Hepatocyte (in vitro differentiated cells): ENCODE measurements at regions not wholly inside any gene's neighbourhood (a gene's known extent, or its start where the extent isn't known, plus 50 kb on each side); places are given as distances from the start of the nearest gene placed in this dataset.

Source experiments
- DNase-seq: peaks from one replicate; pipeline ENCODE4 v3.0.0-alpha.2; 2016; ENCODE audit warnings: low spot score
- H2AFZ ChIP-seq: fragments of 200-600 bp; sonication (generic); 2 replicates; pipeline ENCODE4 v1.6.0; 2016; ENCODE audit warnings: antibody characterized with exemption, mild to moderate bottlenecking
- H3K27ac ChIP-seq: fragments of 200-600 bp; sonication (generic); 2 replicates; pipeline ENCODE4 v1.5.1; 2016; ENCODE audit warnings: mild to moderate bottlenecking
- H3K27me3 ChIP-seq: fragments of 200-600 bp; sonication (generic); 2 replicates; pipeline ENCODE4 v1.6.1; 2016
- H3K36me3 ChIP-seq: fragments of 200-600 bp; sonication (generic); replicated peaks from 2 replicates; pipeline ENCODE4 v1.5.1; 2016; ENCODE audit warnings: low read depth; ENCODE audit not compliant: insufficient read depth
- H3K4me1 ChIP-seq: fragments of 200-600 bp; sonication (generic); 2 replicates; pipeline ENCODE4 v1.5.1; 2016; ENCODE audit warnings: mild to moderate bottlenecking, moderate library complexity; ENCODE audit not compliant: insufficient read depth
- H3K4me2 ChIP-seq: fragments of 200-600 bp; sonication (generic); 2 replicates; pipeline ENCODE4 v1.6.0; 2016
- H3K4me3 ChIP-seq: fragments of 200-600 bp; sonication (generic); 2 replicates; pipeline ENCODE4 v1.5.1; 2016; ENCODE audit warnings: mild to moderate bottlenecking
- H3K79me2 ChIP-seq: fragments of 200-600 bp; sonication (generic); 2 replicates; pipeline ENCODE4 v1.6.0; 2017; ENCODE audit warnings: mild to moderate bottlenecking
- H3K9me2 ChIP-seq: fragments of 200-600 bp; sonication (generic); replicated peaks from 2 replicates; pipeline ENCODE4 v1.6.0; 2017; ENCODE audit warnings: mild to moderate bottlenecking; ENCODE audit not compliant: insufficient read depth
- H3K9me3 ChIP-seq: fragments of 200-600 bp; sonication (generic); 2 replicates; pipeline ENCODE4 v1.5.1; 2016; ENCODE audit warnings: low read depth, mild to moderate bottlenecking
- H4K20me1 ChIP-seq: fragments of 200-600 bp; sonication (generic); 2 replicates; pipeline ENCODE4 v1.6.0; 2016; ENCODE audit warnings: mild to moderate bottlenecking; ENCODE audit not compliant: insufficient read depth, poor library complexity, severe bottlenecking
- EZH2 ChIP-seq: fragments of 200-600 bp; sonication (generic); IDR thresholded peaks from 2 replicates; pipeline ENCODE4 v1.6.1; 2016; ENCODE audit warnings: antibody characterized with exemption, mild to moderate bottlenecking, borderline replicate concordance
- EZH2phosphoT487 ChIP-seq: fragments of 200-600 bp; sonication (generic); IDR thresholded peaks from one replicate; pipeline ENCODE4 v1.6.1; 2018; ENCODE audit warnings: antibody characterized with exemption, mild to moderate bottlenecking, low read depth, moderate library complexity; ENCODE audit not compliant: unreplicated experiment, severe bottlenecking
- WGBS: methylation state at CpG from one replicate; pipeline ENCODE4 v1.1.6; 2016; ENCODE audit warnings: low lambda C conversion rate; ENCODE audit errors: missing lambda C conversion rate; 5-methylcytosine and 5-hydroxymethylcytosine counted together
- TF ChIP-seq, protein P1 (sequence below): fragments of 200-600 bp; sonication (generic); IDR thresholded peaks from 2 replicates; pipeline ENCODE4 v1.5.1; 2016; ENCODE audit warnings: antibody characterized with exemption, mild to moderate bottlenecking; ENCODE audit not compliant: poor library complexity

DNA sequence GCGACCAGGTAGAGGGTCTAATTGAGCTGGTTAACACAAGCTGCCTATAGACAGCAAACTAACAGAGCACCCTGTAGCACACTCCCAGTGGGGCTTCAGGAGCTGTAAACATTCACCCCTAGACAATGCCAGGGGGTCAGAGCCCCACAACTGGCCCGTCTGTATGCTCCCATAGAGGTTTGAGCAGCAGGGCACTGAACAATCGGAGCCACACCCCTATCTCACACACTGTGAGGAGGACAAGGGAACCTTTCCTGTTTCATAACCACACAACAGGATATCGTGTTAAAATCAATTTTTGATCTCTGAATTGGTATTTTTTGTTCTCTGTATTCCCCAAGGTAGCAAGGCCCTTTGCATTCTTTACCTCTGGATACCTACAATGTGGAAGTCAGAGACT lies 266.1 kb downstream of the SPRY2 start:
- H3K27me3 ChIP-seq = no peaks in the 10 kb centered on the region
- no peak overlapping the region for H2AFZ ChIP-seq
- no peaks in the 10 kb centered on the region for H3K36me3 ChIP-seq
- no peak for TF ChIP-seq EZH2phosphoT487
- TF ChIP-seq EZH2 = no peak
- TF ChIP-seq, protein P1, sequence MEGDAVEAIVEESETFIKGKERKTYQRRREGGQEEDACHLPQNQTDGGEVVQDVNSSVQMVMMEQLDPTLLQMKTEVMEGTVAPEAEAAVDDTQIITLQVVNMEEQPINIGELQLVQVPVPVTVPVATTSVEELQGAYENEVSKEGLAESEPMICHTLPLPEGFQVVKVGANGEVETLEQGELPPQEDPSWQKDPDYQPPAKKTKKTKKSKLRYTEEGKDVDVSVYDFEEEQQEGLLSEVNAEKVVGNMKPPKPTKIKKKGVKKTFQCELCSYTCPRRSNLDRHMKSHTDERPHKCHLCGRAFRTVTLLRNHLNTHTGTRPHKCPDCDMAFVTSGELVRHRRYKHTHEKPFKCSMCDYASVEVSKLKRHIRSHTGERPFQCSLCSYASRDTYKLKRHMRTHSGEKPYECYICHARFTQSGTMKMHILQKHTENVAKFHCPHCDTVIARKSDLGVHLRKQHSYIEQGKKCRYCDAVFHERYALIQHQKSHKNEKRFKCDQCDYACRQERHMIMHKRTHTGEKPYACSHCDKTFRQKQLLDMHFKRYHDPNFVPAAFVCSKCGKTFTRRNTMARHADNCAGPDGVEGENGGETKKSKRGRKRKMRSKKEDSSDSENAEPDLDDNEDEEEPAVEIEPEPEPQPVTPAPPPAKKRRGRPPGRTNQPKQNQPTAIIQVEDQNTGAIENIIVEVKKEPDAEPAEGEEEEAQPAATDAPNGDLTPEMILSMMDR = no peak
- 96% methylated on average over 4 of the region's 4 CpGs for WGBS
- no peak overlapping the region for H3K4me2 ChIP-seq
- no peaks in the 10 kb centered on the region for H4K20me1 ChIP-seq
- H3K79me2 ChIP-seq = no peaks in the 10 kb centered on the region
- DNase-seq = no peak
- H3K4me3 ChIP-seq = no peak overlapping the region
- H3K9me3 ChIP-seq = no peaks in the 10 kb centered on the region
- H3K4me1 ChIP-seq = no peaks in the 10 kb centered on the region
- no peaks in the 10 kb centered on the region for H3K9me2 ChIP-seq
- no peak overlapping the region for H3K27ac ChIP-seq

DNA sequence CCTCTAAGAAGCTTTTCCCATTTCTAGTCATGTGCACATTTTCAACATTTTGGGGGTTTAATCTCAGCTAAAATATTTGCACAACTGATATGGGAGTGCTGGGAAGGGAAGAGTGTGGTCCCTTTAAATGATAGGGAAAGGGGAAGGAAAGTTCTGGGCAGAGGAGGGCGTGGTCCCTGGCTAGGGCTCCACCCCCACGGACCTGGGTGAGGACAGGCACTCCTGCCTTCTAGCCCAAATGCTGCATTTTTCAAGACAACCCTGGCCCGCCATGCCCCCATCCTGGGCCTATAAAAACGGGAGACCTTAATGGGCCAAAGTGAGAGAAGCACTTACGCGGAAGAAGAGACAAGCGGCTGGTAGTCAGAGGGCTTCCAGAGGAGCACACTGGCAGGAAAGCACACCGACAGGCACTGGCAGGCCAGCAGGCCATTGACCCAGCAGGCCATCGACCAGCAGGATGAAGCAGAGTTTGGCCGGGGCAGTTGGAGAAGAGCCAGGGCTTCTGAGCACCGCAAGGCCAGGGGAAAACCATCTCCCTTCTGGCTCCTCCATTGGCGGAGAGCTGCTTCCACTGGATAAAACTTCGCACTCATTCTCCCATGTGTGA lies 266.7 kb downstream of the SPRY2 start:
- Histone ChIP-seq H3K27ac (no peak overlapping the region), H3K36me3 (no peaks in the 10 kb centered on the region), H3K4me3 (no peak overlapping the region), H3K4me1 (no peaks in the 10 kb centered on the region), H4K20me1 (no peaks in the 10 kb centered on the region), H3K9me3 (no peaks in the 10 kb centered on the region), H2AFZ (no peak overlapping the region), H3K9me2 (no peaks in the 10 kb centered on the region), H3K79me2 (no peaks in the 10 kb centered on the region), H3K27me3 (no peaks in the 10 kb centered on the region), H3K4me2 (no peak overlapping the region)
- no peak for DNase-seq
- TF ChIP-seq EZH2phosphoT487 (no peak), EZH2 (no peak)
- TF ChIP-seq, protein P1 = no peak
- WGBS = 96% methylated on average over 13 of the region's 13 CpGs

DNA sequence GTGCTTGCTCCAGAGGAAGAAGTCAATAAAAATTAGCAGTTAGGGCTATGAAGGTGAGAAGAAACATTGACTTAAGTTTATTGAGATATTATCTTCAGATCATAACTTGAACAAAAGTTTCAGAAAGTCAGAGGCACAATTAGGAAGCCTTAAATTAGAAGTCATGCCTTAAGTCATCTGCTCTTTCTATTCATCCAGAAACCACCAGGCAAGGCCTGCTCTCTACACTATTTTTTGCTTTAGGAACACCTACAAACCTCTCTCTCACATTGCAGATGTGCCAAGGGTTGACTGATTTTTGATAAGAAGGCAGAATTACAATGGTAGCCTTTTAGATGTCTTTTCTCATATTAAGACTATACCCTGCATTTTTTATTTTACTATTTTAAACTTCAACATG lies 268.7 kb downstream of the SPRY2 start:
- no peaks in the 10 kb centered on the region for H4K20me1 ChIP-seq
- H3K36me3 ChIP-seq = no peaks in the 10 kb centered on the region
- DNase-seq = no peak
- no peaks in the 10 kb centered on the region for H3K9me3 ChIP-seq
- H3K4me1 ChIP-seq = no peaks in the 10 kb centered on the region
- no peaks in the 10 kb centered on the region for H3K27me3 ChIP-seq
- TF ChIP-seq EZH2 = no peak
- TF ChIP-seq, protein P1 = no peak
- TF ChIP-seq EZH2phosphoT487 = no peak
- H3K79me2 ChIP-seq = no peaks in the 10 kb centered on the region
- no peak overlapping the region for H3K27ac ChIP-seq
- no peak overlapping the region for H3K4me3 ChIP-seq
- H2AFZ ChIP-seq = no peak overlapping the region
- H3K9me2 ChIP-seq = no peaks in the 10 kb centered on the region
- H3K4me2 ChIP-seq = no peak overlapping the region
